HG03442 (cell line): ENCODE measurements at regions not wholly inside any gene's neighbourhood (a gene's known extent, or its start where the extent isn't known, plus 50 kb on each side); places are given as distances from the start of the nearest gene placed in this dataset.

Experiments
- ATAC-seq: cut with Tn5 transposase; IDR thresholded peaks from one replicate; pipeline ENCODE4 v1.9.1; 2021; ENCODE audit warnings: mild to moderate bottlenecking, moderate library complexity; ENCODE audit not compliant: unreplicated experiment

DNA sequence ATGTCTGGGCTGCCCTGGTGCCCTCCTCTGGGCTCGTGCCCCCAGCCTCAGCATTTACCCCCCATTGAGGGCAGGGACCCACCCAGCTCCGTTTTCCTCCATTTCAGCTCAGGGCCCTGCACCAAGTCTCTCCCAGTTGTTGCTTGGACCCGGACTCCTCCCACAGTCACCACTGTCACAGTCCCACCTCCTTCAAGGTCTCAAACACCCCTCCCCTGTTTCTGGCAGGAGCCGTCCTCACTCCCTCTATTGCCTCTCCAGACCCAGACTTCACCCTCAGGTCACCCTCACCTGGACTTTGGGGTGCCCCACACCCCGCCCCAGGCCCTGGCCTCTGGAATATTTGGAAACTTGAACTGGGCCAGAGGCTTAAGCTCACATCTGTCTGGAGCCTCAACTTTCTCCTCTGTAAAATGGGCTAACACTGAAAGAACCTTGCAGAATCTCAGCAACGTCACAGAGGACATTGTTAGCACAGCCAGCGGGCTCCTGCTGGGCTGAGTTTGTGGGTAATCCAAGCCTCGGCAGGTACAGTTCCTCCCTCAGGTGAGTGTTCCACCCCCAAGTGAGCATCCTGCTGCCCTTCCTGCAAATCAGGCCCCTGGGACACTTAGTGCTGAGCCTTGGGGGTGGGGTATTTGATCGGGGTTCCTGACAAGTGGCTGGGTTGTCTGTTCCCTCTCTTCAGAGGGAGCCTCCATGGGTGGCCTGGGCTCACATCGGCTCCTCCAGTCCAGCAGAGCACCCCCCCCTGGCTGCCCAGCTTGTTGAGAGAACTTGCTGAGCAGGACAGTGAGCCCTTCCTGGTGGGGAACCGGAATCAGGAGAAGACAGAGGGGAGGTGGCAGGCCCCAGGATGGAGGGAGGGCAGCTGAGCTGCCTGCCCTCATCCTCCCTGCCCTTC, 130.1 kb downstream of the C9orf50 start:
- ATAC-seq: no peak

DNA sequence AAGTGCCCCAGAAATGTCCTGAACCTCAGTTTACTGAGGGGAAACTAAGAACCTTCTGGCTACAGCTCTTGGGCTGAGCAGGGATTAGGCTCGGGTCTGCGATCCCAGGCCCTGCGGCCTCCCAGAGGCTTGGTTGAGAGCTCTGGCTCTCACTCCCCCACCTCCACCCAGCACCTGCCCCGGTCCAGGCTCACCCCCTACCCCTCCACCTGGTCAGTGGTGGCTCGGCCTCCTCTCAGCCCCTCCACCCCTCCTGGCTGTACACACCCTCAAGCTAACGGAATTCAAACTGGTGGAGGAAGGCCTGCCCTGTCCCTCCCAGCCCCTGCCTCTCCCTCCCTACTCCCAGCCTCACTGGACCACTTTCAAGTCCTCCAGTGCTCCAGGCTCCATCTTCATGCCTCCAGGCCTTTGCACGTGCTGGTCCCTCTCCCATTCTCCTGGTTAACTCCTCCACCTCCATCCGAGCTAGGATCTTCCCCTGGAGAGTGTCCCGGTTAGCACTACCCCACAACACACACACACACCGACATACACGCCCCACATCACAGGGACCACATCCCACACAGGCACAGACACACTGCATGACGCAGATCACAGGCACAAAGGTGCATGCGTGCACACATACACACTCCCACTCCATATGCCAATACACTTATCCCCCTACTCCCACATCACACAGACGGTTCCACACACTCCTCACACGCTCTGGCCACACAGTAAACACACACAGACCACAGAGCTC, 130.9 kb downstream of the C9orf50 start:
- no peak for ATAC-seq

DNA sequence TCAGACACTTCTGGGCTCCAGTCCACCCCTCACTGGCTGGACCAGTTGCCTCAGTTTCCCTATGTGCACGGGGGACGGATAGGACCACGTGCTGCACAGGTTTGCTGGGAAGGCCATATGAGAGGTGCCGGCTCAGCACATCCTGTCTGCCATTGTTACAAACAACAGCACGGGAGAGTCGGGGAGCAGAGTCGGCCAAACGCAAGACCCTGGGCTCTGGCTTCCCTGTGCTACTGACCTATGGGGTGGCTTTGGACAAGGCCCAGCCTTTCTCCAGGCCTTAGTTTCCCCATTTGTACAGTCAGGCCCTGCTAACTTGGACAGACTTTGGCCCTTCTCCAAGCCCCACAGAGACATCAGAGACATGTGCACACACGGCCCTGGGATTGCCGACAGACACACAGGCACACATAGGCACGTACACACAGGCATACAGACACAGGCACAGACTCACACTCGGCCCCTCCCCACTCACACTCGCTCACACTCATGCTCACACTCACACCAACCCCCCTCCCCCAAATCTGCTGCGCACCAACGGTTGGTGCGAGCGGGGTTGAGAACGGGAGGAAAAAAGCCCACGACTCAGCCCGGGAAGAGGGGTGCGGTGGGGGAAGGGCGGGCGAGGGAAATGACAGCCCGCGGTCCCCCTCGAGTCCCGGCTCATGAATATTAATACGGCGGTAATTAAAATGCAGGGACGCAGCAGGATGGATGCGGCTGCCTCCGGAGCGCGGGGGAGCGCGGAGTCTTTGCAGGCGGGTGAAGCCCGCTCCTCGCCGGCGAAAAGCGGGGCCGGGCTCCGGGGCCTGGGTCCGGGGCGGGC, 133.0 kb downstream of the C9orf50 start:
- ATAC-seq: peak; percentile 7

DNA sequence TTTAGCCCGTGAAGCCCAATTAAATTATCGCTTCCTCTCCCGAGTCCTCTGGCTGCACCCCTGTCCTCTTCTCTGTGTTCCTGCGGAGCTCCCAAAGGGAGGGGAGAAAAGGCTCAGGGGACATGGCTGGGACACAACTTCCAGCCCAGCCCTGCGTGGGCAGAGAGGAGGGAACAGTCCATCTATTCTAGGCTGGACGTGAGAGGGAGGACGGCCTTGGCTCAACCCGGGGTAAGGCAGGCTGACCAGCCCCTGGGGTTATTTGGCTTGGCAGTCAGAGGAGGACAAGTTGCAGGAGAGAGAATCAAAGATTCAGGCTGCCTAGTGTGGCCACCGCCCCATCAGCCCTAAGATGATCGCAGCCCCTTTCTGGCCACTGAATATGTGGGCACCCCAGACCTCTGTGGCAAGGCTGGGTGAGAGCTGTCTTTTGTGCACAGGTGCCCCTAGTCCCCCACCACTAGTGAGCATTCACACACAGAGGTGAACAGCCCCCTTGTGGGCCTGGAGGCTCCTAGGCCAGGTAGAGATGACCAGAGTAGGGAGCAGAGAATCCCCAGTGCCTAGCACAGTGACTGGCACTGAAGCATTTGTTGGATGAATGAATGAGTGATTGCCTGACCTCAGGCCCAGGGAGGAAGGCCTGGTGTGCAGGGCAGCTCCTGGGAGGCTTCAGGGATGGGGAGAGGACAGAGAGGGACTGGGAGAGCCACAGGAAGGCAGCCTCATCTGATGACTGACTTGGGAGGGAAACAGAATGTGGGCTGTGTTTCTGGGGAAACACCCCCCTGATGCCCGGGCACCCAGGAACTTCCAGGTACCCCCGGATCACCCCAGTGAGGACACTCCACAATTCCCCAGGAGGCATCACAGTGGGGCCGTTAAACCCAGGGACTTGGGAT, 133.9 kb downstream of the C9orf50 start:
- ATAC-seq: no peak

DNA sequence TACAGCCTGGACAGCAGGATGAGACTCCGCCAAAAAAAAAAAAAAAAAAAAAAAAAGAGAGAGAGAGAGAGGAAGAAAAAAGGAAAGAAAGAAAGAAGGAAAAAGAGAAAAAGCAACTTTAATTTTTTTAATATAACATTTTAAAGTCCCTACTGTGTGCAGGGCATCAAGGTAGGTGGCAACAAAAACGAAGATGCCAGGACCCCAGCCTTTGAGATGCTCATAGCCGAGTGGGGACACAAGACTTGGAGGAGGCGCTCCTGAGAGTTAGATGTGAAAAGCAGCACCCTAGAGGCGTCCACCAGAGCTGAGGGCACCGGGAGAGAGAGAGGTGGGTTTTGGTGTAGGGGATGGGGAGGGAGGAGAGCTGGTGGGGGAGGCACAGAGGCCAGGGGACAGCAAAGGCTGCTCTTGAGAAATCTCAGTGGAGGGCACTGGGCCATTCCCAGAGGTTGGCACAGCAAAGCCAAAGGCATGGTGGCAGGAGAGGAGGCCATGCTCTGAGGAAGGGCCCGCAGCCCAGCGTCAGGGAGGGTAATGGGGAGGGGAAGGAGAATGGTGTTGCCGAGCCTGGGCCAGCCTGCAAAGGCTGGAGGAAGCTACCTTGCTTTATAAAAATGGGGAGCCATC, 135.6 kb downstream of the C9orf50 start:
- ATAC-seq: no peak

DNA sequence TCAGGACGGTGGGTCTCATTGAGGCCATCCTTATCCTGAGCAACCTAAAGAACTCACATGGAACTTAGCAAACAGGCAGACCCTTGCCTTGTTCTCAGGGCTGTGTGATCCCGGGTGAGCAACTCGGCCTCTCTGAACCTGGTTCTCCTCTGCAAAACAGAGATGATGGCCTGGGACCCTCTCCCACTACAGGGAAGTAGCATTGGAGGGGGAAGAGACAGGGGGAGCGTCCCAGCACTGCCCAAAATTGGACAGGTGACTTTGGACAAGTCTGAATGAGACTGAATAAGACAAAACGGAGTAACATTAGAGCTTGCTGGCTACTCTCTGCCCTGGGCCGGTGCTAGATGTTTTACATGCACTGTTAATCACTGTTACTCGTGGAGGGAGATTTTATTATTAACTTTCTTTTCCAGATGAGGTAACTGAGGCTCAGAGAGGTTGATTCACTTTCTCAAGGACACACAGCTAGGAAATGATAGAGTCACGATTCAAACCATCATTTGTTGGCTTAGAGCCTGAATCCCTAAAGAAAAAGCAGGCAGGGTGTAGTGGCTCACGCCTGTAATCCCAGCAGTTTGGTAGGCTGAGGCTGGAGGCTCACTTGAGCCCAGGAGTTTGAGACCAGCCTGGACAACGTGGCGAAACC, 136.4 kb downstream of the C9orf50 start:
- no peak for ATAC-seq

DNA sequence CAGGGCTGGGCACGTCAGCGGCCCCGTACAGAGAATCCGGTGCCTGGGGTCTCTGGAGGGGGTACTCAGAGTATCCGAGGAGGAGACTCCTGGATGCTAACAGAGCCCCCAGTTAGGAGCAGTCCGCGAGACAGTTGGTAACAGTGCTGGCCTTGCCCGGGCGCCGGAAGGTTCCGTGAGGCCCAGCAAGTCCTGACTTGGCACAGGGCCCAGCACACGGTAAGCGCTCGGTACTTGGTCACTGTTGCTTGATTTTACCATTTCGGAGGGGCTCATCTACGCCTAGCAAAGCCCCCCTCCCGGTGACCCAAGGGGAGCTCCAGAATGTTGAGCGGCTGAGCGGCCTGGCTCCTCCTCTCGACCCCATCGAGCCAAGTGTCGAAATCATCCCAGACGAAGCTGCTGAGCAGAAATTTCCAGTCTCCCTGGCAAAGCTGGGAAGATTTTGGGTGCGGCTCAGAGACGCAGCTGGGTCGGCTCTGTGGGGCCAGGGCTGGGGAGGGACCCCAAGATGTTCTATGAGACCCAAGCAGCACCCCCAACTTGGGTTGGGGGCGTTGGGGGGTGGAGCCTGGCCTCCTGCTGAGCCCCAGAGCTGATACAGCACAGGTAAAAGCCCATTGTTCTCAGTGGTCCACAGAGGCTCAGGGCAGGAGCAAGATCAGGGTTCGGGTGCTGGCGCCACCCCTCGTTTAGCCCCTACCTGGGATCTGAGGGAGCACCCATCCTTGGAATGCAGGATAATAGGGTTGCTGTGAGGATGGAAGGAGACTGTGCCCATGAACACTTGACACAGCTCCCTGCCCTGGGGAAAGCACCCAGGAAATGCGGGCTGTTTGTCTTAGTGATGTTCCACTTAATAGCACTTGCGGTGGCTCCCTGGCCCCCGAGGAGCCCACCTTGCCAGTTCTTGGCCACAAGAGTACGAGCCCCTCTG, 137.2 kb downstream of the C9orf50 start:
- ATAC-seq: no peak

DNA sequence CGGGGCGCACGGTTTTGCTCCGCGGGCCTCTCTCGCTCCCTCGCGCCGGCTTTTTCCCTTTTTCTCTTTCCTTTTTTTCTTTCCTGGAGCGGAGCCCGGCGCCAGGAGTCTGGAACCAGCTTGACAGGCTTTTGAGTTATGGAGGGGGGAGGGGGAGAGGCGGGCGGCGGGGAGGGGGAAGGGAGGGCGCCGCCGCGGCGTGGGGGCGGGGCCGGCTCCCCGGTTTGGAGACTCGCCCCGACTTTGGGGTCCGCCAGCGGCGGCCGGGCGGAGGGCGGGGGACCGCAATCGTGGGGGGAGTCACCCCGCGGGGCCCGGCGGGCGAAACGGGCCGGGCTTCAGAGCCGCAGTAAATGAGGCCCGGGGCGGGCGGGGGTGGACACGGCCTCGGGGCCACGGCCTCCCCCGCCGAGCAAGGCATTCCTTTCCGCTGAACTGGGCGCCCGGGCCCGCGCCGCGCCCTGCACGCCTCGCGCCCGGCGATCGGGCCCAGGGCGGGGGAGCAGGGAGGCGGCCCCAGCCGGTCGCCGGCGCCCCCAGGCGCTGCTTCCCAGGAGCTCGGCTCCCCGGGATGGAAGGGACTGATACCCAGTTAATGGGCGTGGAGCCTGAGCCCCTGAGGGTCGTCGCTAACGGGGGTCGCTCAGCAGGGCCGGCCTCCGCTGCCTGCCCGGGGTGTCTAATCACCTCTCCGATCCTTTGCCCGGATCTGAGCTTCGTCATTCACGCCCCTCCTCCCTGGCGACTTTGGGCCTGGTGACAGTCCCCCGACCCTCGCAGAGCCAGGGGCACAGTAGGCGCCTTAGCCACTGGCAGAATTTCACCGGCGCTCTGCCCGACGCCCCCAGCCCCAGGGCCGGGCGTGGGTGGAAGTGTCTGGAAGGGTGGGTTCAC, 138.1 kb downstream of the C9orf50 start:
- ATAC-seq: no peak

DNA sequence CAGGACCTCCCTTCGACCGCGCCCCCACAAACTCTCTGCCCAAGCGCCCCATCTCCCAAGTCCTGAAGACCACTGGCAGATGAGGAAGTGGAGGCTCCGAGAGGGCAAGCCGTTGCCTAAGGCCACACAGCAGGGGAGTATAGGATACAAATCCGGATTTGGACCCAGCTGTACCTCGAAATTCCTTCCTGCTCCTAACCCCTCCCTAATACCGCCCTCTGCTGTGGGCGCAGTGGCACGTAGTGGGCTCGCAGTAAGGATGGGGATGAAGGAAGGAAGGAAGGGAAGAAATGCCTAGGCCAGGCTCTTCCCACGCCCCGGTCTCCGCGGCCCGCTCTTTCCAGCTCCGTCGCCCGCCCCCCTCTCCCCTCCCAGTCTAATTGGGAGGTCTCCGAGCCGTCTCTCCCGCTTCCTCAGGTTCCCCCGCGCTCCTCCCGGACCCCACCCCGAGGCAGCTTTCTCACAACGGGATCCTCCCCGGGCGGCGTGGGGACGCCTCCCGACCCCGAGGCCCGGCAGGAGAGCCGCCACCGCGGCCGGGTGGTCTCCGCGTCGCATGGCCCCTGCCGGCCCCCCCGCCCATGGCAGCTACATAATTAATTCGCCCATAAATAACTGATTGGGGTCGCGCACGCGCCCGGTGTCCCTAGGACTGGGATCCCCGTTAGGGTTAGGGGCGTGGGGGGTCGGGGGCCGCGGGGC, 138.9 kb downstream of the C9orf50 start:
- no peak for ATAC-seq

DNA sequence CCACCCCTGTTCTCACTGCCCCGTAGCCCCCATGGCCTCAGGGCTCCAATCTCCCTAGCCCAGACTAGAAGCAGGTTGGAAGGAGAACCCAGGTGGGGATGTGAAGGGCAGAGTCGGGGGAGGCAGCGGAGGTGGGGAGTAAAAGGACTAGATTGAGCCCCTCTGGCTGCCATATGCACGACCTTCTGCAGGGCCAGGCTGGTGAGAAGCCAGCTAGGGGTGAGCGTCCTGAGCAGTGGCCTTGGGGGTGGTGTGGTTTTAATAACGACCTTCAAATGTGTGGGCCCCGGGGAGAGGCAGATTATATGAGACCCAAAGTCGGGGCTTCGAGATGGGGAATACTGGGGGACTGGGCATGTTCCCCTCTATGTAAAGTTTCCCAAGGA, 139.5 kb downstream of the C9orf50 start:
- no peak for ATAC-seq

DNA sequence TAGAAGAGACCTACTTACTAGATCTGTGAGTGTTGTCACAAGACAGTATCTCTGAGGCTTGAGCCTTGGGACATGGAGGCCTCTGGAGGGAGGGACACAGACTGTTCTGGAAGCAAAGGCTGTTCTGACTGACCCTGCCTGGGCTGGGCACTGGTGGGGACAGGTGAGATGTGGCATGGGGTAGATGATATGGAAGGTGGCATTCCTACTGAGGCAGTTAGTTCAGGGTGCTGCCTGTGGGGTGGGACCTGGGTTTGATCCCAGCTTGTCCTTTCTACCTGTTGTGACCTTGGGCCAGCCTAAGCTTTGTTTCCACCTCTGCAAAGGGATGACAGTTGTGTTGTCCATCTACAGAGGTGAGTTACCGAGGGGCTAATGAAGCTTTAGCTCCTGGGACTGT, 140.2 kb downstream of the C9orf50 start:
- ATAC-seq: no peak

DNA sequence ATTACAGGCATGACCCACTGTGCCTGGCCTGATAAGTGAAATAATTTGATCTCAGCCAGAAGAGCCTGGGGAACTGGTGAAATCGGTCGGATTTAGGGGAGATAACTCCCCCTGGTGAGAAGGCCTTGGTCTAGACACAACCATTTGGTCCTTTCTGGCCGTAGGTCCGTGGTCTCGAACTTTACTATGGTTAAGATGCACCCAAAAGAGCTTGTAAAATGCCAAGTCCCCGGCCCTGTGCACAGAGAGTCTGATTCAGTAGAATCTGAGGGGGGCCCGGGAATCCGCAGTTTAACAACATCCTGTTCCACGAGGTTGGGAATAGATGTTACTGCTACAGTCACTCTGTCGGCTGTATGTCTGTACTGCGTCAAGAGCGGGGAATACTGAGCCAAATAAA, 140.7 kb downstream of the C9orf50 start:
- ATAC-seq: no peak

DNA sequence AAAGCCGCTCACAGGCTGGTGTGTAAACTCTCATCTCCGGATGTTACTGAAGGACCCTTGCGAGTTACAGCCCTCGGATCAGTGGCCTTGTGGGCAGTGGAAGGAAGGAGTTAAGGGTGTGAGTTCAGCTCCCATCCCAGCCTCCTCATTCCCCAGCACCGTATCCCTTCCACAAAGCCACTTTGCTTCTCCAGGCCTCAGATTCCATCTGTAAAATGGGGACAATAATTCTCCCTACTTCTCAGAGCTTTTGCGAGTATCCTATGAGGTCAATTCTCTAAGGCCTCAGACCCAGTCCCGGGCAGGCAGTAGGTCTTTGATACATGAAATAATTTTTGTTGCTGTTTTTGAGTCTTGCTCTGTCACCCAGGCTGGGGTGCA, 141.3 kb downstream of the C9orf50 start:
- no peak for ATAC-seq

DNA sequence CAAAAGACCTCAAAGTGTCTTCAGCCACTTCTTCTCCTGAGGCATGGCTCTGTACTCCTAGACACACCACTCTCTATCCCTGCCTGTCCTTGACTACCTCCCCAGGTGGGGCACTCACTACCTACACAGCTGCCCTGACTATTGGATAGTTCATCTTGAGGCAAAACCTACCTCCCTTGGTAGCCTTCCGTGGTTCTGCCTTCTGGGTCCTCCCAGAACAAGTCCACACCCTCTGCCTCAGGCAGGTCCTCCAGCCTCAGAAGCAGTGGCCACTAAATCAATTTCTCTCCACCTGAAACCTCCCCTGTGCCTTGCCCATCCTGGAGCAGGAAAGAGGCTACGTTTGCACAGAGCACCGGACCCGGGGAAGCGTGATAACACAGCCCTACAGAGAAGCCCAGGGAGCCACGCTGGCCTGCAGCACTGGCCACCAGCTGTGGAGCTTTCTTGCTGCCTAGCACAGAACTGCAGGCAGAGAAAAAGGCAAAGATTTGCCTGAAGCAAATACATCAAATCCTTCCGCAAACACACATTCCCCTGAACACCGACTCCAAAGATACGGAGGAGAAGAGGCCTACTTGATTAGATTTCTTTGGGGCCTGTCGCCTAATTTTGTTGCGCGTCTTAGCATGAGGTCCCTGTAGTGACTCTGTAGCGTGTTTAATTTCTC, 141.8 kb downstream of the C9orf50 start:
- ATAC-seq: no peak

DNA sequence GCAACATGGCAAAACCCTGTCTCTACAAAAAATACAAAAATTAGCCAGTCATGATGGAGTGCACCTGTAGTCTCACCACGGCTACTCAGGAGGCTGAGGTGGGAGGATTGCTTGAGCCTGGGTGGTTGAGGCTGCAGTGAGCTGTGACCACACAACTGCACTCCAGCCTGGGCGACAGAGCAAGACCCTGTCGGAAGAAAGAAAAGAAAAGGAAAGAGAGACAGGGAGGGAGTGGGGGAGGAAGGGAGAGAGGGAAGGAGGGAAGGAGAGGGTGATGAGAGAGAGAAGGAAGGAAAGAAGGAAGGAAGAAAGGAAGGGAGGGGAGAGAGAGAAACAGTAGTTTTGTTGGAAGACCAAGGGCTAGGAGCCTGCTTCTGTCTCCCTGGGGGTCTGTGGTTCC, 142.4 kb downstream of the C9orf50 start:
- no peak for ATAC-seq
